HL-60 (cell line): ENCODE measurements at regions not wholly inside any gene's neighbourhood (a gene's known extent, or its start where the extent isn't known, plus 50 kb on each side); places are given as distances from the start of the nearest gene placed in this dataset.

ENCODE experiments used
- DNase-seq, 2 experiments: peaks; one replicate each; pipeline ENCODE4 v3.0.0-alpha.2; 2010 to 2020; ENCODE audit warnings: low read depth in 1 of 2, low spot score in 1 of 2
- H3K27ac ChIP-seq: fragments of 250-450 bp; sonication (Bioruptor Pico); replicated peaks from 2 replicates; pipeline ENCODE4 v1.5.1; 2020; ENCODE audit warnings: mild to moderate bottlenecking, moderate library complexity
- H3K27me3 ChIP-seq: fragments of 250-450 bp; sonication (Bioruptor Pico); 2 replicates; pipeline ENCODE4 v1.5.1; 2021; ENCODE audit warnings: mild to moderate bottlenecking, moderate library complexity; ENCODE audit not compliant: insufficient read depth, poor library complexity, severe bottlenecking
- H3K4me3 ChIP-seq: replicated peaks from 2 replicates; pipeline ENCODE4 v1.5.1; 2011; ENCODE audit warnings: mild to moderate bottlenecking, control low read depth, low read length; ENCODE audit not compliant: insufficient read depth
- CTCF ChIP-seq: IDR thresholded peaks from one replicate; pipeline ENCODE4 v1.5.1; 2011; ENCODE audit warnings: low read length, control low read depth, inconsistent platforms; ENCODE audit not compliant: insufficient read depth
- GABPA ChIP-seq: IDR thresholded peaks from 2 replicates; pipeline ENCODE4 v1.6.1; 2012; ENCODE audit warnings: low read depth
- POLR2AphosphoS5 ChIP-seq: IDR thresholded peaks from 2 replicates; pipeline ENCODE4 v1.6.1; 2012; ENCODE audit warnings: low read depth
- SPI1 ChIP-seq: IDR thresholded peaks from 2 replicates; pipeline ENCODE4 v1.6.1; 2012; ENCODE audit warnings: low read depth, mild to moderate bottlenecking, borderline replicate concordance
- TF ChIP-seq, protein P1 (sequence below): IDR thresholded peaks from 2 replicates; pipeline ENCODE4 v1.6.1; 2012; ENCODE audit warnings: low read depth; ENCODE audit not compliant: insufficient replicate concordance

- Histone ChIP-seq H3K27me3 (no peaks in the 10 kb centered on the region), H3K27ac (no peak overlapping the region), H3K4me3 (no peak overlapping the region)
- no peak for TF ChIP-seq SPI1
- no peak for TF ChIP-seq CTCF
- TF ChIP-seq GABPA, result no peak
- TF ChIP-seq POLR2AphosphoS5, result no peak
- TF ChIP-seq, protein P1, sequence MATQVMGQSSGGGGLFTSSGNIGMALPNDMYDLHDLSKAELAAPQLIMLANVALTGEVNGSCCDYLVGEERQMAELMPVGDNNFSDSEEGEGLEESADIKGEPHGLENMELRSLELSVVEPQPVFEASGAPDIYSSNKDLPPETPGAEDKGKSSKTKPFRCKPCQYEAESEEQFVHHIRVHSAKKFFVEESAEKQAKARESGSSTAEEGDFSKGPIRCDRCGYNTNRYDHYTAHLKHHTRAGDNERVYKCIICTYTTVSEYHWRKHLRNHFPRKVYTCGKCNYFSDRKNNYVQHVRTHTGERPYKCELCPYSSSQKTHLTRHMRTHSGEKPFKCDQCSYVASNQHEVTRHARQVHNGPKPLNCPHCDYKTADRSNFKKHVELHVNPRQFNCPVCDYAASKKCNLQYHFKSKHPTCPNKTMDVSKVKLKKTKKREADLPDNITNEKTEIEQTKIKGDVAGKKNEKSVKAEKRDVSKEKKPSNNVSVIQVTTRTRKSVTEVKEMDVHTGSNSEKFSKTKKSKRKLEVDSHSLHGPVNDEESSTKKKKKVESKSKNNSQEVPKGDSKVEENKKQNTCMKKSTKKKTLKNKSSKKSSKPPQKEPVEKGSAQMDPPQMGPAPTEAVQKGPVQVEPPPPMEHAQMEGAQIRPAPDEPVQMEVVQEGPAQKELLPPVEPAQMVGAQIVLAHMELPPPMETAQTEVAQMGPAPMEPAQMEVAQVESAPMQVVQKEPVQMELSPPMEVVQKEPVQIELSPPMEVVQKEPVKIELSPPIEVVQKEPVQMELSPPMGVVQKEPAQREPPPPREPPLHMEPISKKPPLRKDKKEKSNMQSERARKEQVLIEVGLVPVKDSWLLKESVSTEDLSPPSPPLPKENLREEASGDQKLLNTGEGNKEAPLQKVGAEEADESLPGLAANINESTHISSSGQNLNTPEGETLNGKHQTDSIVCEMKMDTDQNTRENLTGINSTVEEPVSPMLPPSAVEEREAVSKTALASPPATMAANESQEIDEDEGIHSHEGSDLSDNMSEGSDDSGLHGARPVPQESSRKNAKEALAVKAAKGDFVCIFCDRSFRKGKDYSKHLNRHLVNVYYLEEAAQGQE, result no peak
- DNase-seq, result no peak
Measured at GRCh38 chr20:55216525-55217242, 741.3 kb downstream of the DOK5 start.

DNA sequence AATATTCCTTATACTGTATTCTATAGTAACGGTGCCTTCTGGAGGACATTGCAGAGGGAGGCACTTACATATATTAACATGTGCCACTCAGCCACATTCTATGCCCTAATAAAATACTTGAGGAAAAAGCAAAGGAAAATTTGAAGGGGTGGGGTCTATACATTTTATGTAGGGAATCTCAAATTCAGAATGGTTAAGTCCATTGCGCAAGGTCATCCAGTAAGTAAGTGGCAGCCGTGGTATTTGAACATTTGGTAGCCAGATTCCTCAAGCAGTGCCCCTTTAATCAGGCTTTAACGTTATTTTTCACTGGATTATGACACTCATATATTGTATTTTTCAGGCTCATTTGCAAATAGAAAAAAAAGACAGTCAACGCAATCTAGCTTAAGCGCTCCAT is 738.3 kb downstream of the DOK5 start:
- DNase-seq, result no peak
- no peak for TF ChIP-seq CTCF
- TF ChIP-seq POLR2AphosphoS5, result no peak
- no peak for TF ChIP-seq SPI1
- TF ChIP-seq, protein P1, result no peak
- no peak for TF ChIP-seq GABPA
- Histone ChIP-seq H3K4me3 (no peak overlapping the region), H3K27me3 (no peaks in the 10 kb centered on the region), H3K27ac (no peak overlapping the region)

DNA sequence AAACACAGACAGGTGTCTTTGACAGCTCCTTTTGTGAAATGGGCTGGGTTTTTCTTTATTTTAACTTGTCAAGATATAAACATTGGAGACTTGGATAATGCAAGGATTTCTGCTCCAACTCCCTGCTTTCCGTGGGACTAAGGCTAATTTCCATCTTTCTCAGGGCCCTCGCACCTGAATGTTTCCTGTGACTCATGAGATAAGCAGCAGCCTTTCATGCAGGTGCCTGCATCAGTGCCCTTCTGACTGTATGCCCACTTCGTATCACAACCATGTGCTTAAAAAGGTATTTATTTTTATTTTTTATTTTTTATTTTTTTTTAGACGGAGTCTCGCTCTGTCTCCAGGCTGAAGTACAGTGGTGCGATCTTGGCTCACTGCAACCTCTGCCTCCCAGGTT is 736.1 kb downstream of the DOK5 start:
- no peak for DNase-seq
- Histone ChIP-seq H3K4me3 (no peak overlapping the region), H3K27me3 (no peaks in the 10 kb centered on the region), H3K27ac (no peak overlapping the region)
- no peak for TF ChIP-seq CTCF
- no peak for TF ChIP-seq SPI1
- no peak for TF ChIP-seq POLR2AphosphoS5
- TF ChIP-seq GABPA, result no peak

DNA sequence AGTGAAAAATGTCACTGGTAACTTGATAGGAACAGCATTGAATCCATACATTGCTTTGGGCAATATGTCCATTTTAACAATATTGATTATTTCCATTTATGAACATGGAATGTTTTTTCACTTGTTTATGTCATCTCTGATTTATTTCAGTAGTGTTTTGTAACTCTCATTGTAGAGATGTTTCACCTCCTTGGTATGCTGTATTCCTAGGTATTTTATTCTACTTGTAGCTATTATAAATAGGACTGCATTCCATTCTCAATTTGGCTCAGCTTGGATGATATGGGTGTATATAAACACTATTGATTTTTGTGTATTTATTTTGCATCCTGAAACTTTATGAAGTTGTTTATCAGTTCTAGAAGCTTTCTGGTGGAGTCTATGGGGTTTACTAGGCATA is 730.3 kb downstream of the DOK5 start:
- H3K27me3 ChIP-seq, result no peaks in the 10 kb centered on the region

More for the DNA sequence above, 730.3 kb downstream of the DOK5 start:
- no peak overlapping the region for H3K4me3 ChIP-seq
- DNase-seq, result no peak
- TF ChIP-seq SPI1 (no peak), POLR2AphosphoS5 (no peak), CTCF (no peak), GABPA (no peak)
- TF ChIP-seq, protein P1, result no peak
- H3K27ac ChIP-seq, result no peak overlapping the region
